ENCODE measurements at regions not wholly inside any gene's neighbourhood (a gene's known extent, or its start where the extent isn't known, plus 50 kb on each side); places are given as distances from the start of the nearest gene placed in this dataset.

DNA sequence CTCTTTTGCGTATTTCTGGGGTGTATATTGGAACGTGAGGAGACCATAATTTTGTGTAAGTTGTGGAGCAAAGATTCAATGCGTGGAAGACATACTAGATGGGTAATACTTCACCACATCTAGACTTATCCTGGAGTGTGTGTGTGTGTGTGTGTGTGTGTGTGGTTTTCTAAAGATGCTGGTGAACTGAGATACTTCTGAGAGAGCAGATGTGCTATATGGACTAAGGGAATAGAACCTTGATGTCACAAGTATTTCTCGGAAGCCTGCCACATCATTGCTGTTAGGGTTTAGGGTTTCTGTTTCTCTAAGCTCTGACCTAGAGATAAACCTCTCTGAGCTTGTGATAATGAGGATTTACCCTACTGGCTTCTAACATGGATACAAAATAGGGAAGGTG lies 138.8 kb downstream of the DACT1 start:
- Mint-ChIP-seq H3K27me3 (ENCODE audit: insufficient read depth, unreplicated experiment) (peaks cover 88% of the 10 kb centered on the region), H3K4me1 (ENCODE audit: insufficient read depth, unreplicated experiment) (no peaks in the 10 kb centered on the region), H3K9me3 (ENCODE audit: unreplicated experiment) (no peaks in the 10 kb centered on the region), H3K36me3 (ENCODE audit: insufficient read depth, unreplicated experiment) (no peaks in the 10 kb centered on the region), H3K27ac (ENCODE audit: low read depth, unreplicated experiment) (no peak overlapping the region), H3K4me3 (ENCODE audit: unreplicated experiment) (no peak overlapping the region)
- ChIA-PET POLR2A (interaction anchor here (0.7 kb wide), 1 partner anchor 13 kb away, joined by 3 read pairs; no protein-coding TSS in a partner anchor), CTCF (interaction anchor here (1.3 kb wide), 1 partner anchor 51 kb away, joined by 4 read pairs; no protein-coding TSS in a partner anchor)
- intact Hi-C loops (cut with micrococcal nuclease): no loop called here
- BruUV-seq (replicated peaks): no TSS peak
- DNase-seq (ENCODE audit: unreplicated experiment): no peak
- no peak for TF ChIP-seq CTCF (IDR thresholded peaks at IDR 0.05; ENCODE audit: unreplicated experiment)

GRCh38 chr14:58777541-58777979 lies 139.8 kb downstream of the DACT1 start:
- POLR2A ChIA-PET: interaction anchor here (0.7 kb wide), 1 partner anchor 14 kb away, joined by 3 read pairs; no protein-coding TSS in a partner anchor
- BruUV-seq (replicated peaks): no TSS peak
- TF ChIP-seq CTCF (IDR thresholded peaks at IDR 0.05; ENCODE audit: unreplicated experiment): no peak
- peaks cover 83% of the 10 kb centered on the region for H3K27me3 Mint-ChIP-seq (ENCODE audit: insufficient read depth, unreplicated experiment)
- H3K9me3 Mint-ChIP-seq (ENCODE audit: unreplicated experiment): no peaks in the 10 kb centered on the region
- CTCF ChIA-PET: interaction anchor here (0.6 kb wide), 1 partner anchor 308 kb away, joined by 3 read pairs; no protein-coding TSS in a partner anchor
- no peak for DNase-seq (ENCODE audit: unreplicated experiment)
- no peak overlapping the region for H3K4me3 Mint-ChIP-seq (ENCODE audit: unreplicated experiment)
- H3K27ac Mint-ChIP-seq (ENCODE audit: low read depth, unreplicated experiment): no peak overlapping the region
- no peaks in the 10 kb centered on the region for H3K36me3 Mint-ChIP-seq (ENCODE audit: insufficient read depth, unreplicated experiment)
- intact Hi-C loops (cut with micrococcal nuclease): no loop called here
- no peaks in the 10 kb centered on the region for H3K4me1 Mint-ChIP-seq (ENCODE audit: insufficient read depth, unreplicated experiment)

- Mint-ChIP-seq H3K4me1 (ENCODE audit: insufficient read depth, unreplicated experiment) (no peaks in the 10 kb centered on the region), H3K9me3 (ENCODE audit: unreplicated experiment) (no peaks in the 10 kb centered on the region), H3K36me3 (ENCODE audit: insufficient read depth, unreplicated experiment) (no peaks in the 10 kb centered on the region), H3K27me3 (ENCODE audit: insufficient read depth, unreplicated experiment) (peaks cover 76% of the 10 kb centered on the region), H3K4me3 (ENCODE audit: unreplicated experiment) (no peak overlapping the region), H3K27ac (ENCODE audit: low read depth, unreplicated experiment) (no peak overlapping the region)
- DNase-seq (ENCODE audit: unreplicated experiment): no peak
- intact Hi-C loops (cut with micrococcal nuclease): no loop called here
- POLR2A ChIA-PET: no interaction called here
- no TSS peak for BruUV-seq (replicated peaks)
- TF ChIP-seq CTCF (IDR thresholded peaks at IDR 0.05; ENCODE audit: unreplicated experiment): no peak
- CTCF ChIA-PET: no interaction called here
Measured at GRCh38 chr14:58778202-58778601, 140.4 kb downstream of the DACT1 start.

GRCh38 chr14:58779376-58779775 lies 141.6 kb downstream of the DACT1 start:
- no peaks in the 10 kb centered on the region for H3K9me3 Mint-ChIP-seq (ENCODE audit: unreplicated experiment)
- no peak overlapping the region for H3K27ac Mint-ChIP-seq (ENCODE audit: low read depth, unreplicated experiment)
- DNase-seq (ENCODE audit: unreplicated experiment): no peak
- no peaks in the 10 kb centered on the region for H3K4me1 Mint-ChIP-seq (ENCODE audit: insufficient read depth, unreplicated experiment)
- no peak for TF ChIP-seq CTCF (IDR thresholded peaks at IDR 0.05; ENCODE audit: unreplicated experiment)
- CTCF ChIA-PET: interaction anchor here (0.6 to 0.7 kb wide), 3 partner anchors 9 to 148 kb away, joined by 3 read pairs; no protein-coding TSS in a partner anchor
- intact Hi-C loops (cut with micrococcal nuclease): no loop called here
- H3K36me3 Mint-ChIP-seq (ENCODE audit: insufficient read depth, unreplicated experiment): no peaks in the 10 kb centered on the region
- peaks cover 65% of the 10 kb centered on the region for H3K27me3 Mint-ChIP-seq (ENCODE audit: insufficient read depth, unreplicated experiment)
- BruUV-seq (replicated peaks): no TSS peak
- H3K4me3 Mint-ChIP-seq (ENCODE audit: unreplicated experiment): no peak overlapping the region
- POLR2A ChIA-PET: interaction anchor here (0.6 kb wide), 1 partner anchor 26 kb away, joined by 3 read pairs; no protein-coding TSS in a partner anchor

Data from MCF 10A (cell line).